Fibroblast of mammary gland (primary cell): ENCODE measurements at regions not wholly inside any gene's neighbourhood (a gene's known extent, or its start where the extent isn't known, plus 50 kb on each side); places are given as distances from the start of the nearest gene placed in this dataset.

ENCODE experiments used
- DNase-seq: peaks from one replicate; pipeline ENCODE4 v3.0.0-alpha.2; 2010; ENCODE audit warnings: low read depth
- H3K4me3 ChIP-seq: 2 replicates; pipeline ENCODE4 v1.5.1; 2011; ENCODE audit warnings: low read depth, mild to moderate bottlenecking, low read length, moderate library complexity; ENCODE audit not compliant: control insufficient read depth
- CTCF ChIP-seq: conservative IDR thresholded peaks from 2 replicates; pipeline ENCODE4 v1.5.1; 2011; ENCODE audit warnings: low read depth, low read length, inconsistent platforms; ENCODE audit not compliant: control insufficient read depth, insufficient read depth

DNA sequence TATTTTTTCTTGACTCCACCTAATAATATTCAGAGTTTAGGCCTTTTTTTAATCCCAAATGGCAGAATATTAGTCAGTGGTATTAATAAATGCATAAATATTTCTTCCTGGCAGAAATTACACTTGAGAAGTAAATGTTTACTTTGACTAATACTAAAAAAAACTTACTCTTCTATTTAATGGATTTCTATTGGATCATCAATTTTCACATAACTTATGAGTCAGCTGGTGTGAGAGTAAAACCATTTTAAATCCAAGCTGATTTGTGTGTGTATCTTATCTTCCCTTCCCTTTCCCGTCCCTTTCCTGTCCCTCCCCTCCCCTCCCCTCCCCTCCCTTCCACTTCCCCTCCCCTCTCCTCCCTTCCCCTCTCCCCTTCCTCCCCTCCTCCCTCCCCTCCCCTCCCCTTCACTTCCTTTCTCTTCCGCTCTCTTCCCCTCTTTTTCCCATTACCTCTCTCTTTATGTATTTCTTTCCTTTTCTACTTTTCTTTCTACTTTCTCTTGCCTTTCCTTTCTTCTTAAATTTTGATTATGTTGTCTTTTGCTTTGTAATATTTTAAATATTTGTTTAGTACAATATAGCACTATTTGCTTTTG lies 630.1 kb upstream of the EPHA5 start:
- no peak for TF ChIP-seq CTCF
- DNase-seq, result peak; percentile 15
- no peak overlapping the region for H3K4me3 ChIP-seq

- no peak overlapping the region for H3K4me3 ChIP-seq
- no peak for DNase-seq
- TF ChIP-seq CTCF, result no peak
Measured at GRCh38 chr4:66298569-66298968, 628.3 kb upstream of the EPHA5 start.

GRCh38 chr4:66297703-66298102 lies 627.4 kb upstream of the EPHA5 start:
- no peak overlapping the region for H3K4me3 ChIP-seq
- no peak for TF ChIP-seq CTCF
- no peak for DNase-seq

DNA sequence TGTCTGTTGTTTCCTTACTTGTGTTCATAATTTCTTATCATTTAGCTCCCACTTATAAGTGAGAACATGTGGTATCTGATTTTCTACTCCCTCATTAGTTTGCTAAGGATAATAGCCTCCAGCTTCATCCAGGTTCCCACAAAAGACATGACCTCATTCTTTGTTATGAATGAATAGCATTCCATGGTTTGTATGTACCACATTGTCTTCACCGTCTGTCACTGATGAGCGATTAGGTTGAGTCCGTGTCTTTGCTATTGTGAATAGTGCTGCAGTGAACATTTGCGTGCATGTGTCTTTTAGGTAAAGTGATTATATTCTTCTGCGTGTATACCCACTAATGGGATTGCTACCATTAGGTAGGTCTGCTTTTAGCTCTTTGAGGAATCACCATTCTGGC lies 624.3 kb upstream of the EPHA5 start:
- TF ChIP-seq CTCF, result no peak
- DNase-seq, result no peak
- no peak overlapping the region for H3K4me3 ChIP-seq

GRCh38 chr4:66284991-66285451 lies 614.7 kb upstream of the EPHA5 start:
- no peak overlapping the region for H3K4me3 ChIP-seq
- no peak for TF ChIP-seq CTCF
- no peak for DNase-seq

GRCh38 chr4:66279084-66279483 lies 608.8 kb upstream of the EPHA5 start:
- no peak for TF ChIP-seq CTCF
- no peak for DNase-seq
- H3K4me3 ChIP-seq, result no peak overlapping the region
